ENCODE measurements at regions not wholly inside any gene's neighbourhood (a gene's known extent, or its start where the extent isn't known, plus 50 kb on each side); places are given as distances from the start of the nearest gene placed in this dataset.

- intact Hi-C loops (cut with micrococcal nuclease; ENCODE audit: unreplicated experiment), result no loop called here
- no peak for TF ChIP-seq CTCF (conservative IDR thresholded peaks at IDR 0.05; ENCODE audit: low read depth, low read length)
- TF ChIP-seq EZH2 (IDR thresholded peaks at IDR 0.05; ENCODE audit: borderline replicate concordance, low read depth, low read length, poor library complexity, severe bottlenecking), result no peak
- H3K27me3 ChIP-seq (replicated peaks; ENCODE audit: insufficient read depth, low read depth, low read length, poor library complexity), result no peaks in the 10 kb centered on the region
- POLR2A ChIA-PET (ENCODE audit: low non-redundant PET), result no interaction called here
- DNase-seq (ENCODE audit: low spot score), result no peak
- no peaks in the 10 kb centered on the region for H3K4me1 ChIP-seq (ENCODE audit: insufficient read depth, low read length, poor library complexity, severe bottlenecking)
- no peak overlapping the region for H3K27ac ChIP-seq (ENCODE audit: low read depth, low read length, poor library complexity, severe bottlenecking)
- no TSS peak for BruUV-seq (replicated peaks)
- CTCF ChIA-PET, result no interaction called here
- H3K9me3 ChIP-seq (ENCODE audit: low read depth, low read length, poor library complexity, severe bottlenecking), result no peaks in the 10 kb centered on the region
- no peaks in the 10 kb centered on the region for H3K36me3 ChIP-seq (ENCODE audit: insufficient read depth, low read length, poor library complexity, severe bottlenecking)
- H3K4me3 ChIP-seq (ENCODE audit: low read depth, low read length, poor library complexity, severe bottlenecking), result no peak overlapping the region
These were observed 141.7 kb upstream of the ATP5MC3 start for GRCh38 chr2:175323162-175323561.

DNA sequence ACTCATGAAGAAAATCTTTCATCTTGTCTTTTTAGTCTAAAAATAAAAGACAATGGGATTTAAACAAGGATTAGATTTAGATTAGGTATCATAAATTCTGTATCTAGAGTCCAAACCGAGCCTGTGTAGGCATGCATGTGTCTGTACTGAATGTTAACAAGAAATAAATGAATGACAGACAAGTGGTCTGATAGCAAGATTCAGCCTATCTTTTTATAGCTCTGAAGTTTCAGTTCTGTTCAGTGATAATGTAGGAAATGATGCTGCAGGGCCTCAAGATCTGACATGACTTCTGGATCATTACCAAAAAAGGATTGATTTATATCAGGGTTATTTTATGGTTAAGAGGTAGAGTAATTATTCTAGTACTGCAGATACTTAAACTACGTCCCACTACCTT, 137.0 kb upstream of the ATP5MC3 start:
- H3K27ac ChIP-seq (ENCODE audit: low read depth, low read length, poor library complexity, severe bottlenecking), result no peak overlapping the region
- ChIA-PET POLR2A (ENCODE audit: low non-redundant PET) (interaction anchor here (0.6 kb wide), 1 partner anchor 804 kb away, joined by 8 read pairs; the partner anchor contains the start of gene HOXD9), CTCF (no interaction called here)
- BruUV-seq (replicated peaks), result no TSS peak
- intact Hi-C loops (cut with micrococcal nuclease; ENCODE audit: unreplicated experiment), result loop anchor here (1.0 kb wide), 1 partner anchor 45 kb away; no protein-coding TSS in a partner anchor
- H3K36me3 ChIP-seq (ENCODE audit: insufficient read depth, low read length, poor library complexity, severe bottlenecking), result no peaks in the 10 kb centered on the region
- H3K9me3 ChIP-seq (ENCODE audit: low read depth, low read length, poor library complexity, severe bottlenecking), result no peaks in the 10 kb centered on the region
- TF ChIP-seq CTCF (conservative IDR thresholded peaks at IDR 0.05; ENCODE audit: low read depth, low read length) (no peak), EZH2 (IDR thresholded peaks at IDR 0.05; ENCODE audit: borderline replicate concordance, low read depth, low read length, poor library complexity, severe bottlenecking) (no peak)
- DNase-seq (ENCODE audit: low spot score), result no peak
- no peaks in the 10 kb centered on the region for H3K27me3 ChIP-seq (replicated peaks; ENCODE audit: insufficient read depth, low read depth, low read length, poor library complexity)
- no peak overlapping the region for H3K4me3 ChIP-seq (ENCODE audit: low read depth, low read length, poor library complexity, severe bottlenecking)
- H3K4me1 ChIP-seq (ENCODE audit: insufficient read depth, low read length, poor library complexity, severe bottlenecking), result no peaks in the 10 kb centered on the region

GRCh38 chr2:175317751-175318150, 136.2 kb upstream of the ATP5MC3 start:
- Histone ChIP-seq H3K4me1 (ENCODE audit: insufficient read depth, low read length, poor library complexity, severe bottlenecking) (no peaks in the 10 kb centered on the region), H3K27ac (ENCODE audit: low read depth, low read length, poor library complexity, severe bottlenecking) (no peak overlapping the region), H3K4me3 (ENCODE audit: low read depth, low read length, poor library complexity, severe bottlenecking) (no peak overlapping the region), H3K36me3 (ENCODE audit: insufficient read depth, low read length, poor library complexity, severe bottlenecking) (no peaks in the 10 kb centered on the region), H3K27me3 (replicated peaks; ENCODE audit: insufficient read depth, low read depth, low read length, poor library complexity) (no peaks in the 10 kb centered on the region), H3K9me3 (ENCODE audit: low read depth, low read length, poor library complexity, severe bottlenecking) (no peaks in the 10 kb centered on the region)
- POLR2A ChIA-PET (ENCODE audit: low non-redundant PET), result no interaction called here
- BruUV-seq (replicated peaks), result no TSS peak
- DNase-seq (ENCODE audit: low spot score), result no peak
- intact Hi-C loops (cut with micrococcal nuclease; ENCODE audit: unreplicated experiment), result loop anchor here (1.0 kb wide), 1 partner anchor 46 kb away; no protein-coding TSS in a partner anchor
- TF ChIP-seq EZH2 (IDR thresholded peaks at IDR 0.05; ENCODE audit: borderline replicate concordance, low read depth, low read length, poor library complexity, severe bottlenecking), result no peak
- TF ChIP-seq CTCF (conservative IDR thresholded peaks at IDR 0.05; ENCODE audit: low read depth, low read length), result no peak
- CTCF ChIA-PET, result no interaction called here

Measured in A673 (cell line).